NT2/D1 (cell line): ENCODE measurements at regions not wholly inside any gene's neighbourhood (a gene's known extent, or its start where the extent isn't known, plus 50 kb on each side); places are given as distances from the start of the nearest gene placed in this dataset.

Experiments
- SUZ12 ChIP-seq: IDR thresholded peaks from 2 replicates; pipeline ENCODE4 v1.6.1; 2011; ENCODE audit not compliant: insufficient read length, insufficient read depth; ENCODE audit errors: extremely low read depth
- YY1 ChIP-seq: IDR thresholded peaks from 2 replicates; pipeline ENCODE4 v1.6.1; 2011; ENCODE audit not compliant: insufficient read length, insufficient read depth
- ZNF274 ChIP-seq: IDR thresholded peaks from 2 replicates; pipeline ENCODE4 v1.6.1; 2011; ENCODE audit warnings: mild to moderate bottlenecking, low read depth, low read length

DNA sequence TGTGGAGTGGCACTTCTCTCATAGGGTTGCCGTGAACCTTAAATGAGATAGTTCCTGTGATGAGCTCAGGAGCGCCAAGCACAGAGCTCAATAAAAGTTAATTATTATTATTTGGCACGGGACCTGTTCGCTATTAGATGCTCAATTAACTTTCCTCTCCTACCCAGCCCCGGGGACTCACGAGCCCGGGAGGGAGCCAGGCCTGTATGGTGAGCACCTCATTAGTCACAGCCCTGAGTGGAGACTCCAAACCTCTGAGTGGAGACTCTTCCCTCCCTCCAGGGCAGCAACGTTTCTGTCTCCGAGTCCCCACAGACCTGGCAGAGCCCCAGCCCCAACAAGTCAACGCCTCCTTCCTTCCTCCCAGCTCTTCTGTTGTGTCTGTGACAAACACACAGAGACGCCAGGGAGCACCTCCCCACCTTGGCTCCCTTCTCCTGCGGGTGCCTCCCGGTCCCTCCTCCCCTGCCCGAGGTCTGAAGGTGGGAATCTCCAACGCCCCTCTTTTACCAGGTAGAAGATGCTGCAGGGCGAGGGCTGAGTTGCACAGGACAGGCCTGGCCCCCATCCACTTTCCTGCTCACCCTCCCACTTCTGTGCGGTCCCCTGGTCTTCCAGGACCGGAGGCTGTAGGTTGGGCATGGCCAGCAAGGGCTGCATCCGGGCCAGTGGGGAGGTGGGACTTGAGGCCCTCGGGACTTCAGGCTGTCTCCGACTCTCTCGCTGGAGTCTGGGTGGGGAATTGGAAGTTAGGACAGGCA lies 52.7 kb upstream of the ODC1 start:
- no peak for TF ChIP-seq YY1
- no peak for TF ChIP-seq ZNF274
- no peak for TF ChIP-seq SUZ12
